H1 (cell line): ENCODE measurements at regions not wholly inside any gene's neighbourhood (a gene's known extent, or its start where the extent isn't known, plus 50 kb on each side); places are given as distances from the start of the nearest gene placed in this dataset.

Source experiments
- CTCF ChIA-PET: fragments of 300-600 bp; sonication (Branson Sonifier 250); formaldehyde crosslinking; loops from one replicate; lab custom pipeline; 2021; ENCODE audit not compliant: partially characterized antibody; lab: Charles Lee
- POLR2A ChIA-PET: fragments of 300-600 bp; sonication (Branson Sonifier 250); formaldehyde crosslinking; loops from one replicate; lab custom pipeline; 2021; ENCODE audit warnings: inconsistent platforms; ENCODE audit not compliant: partially characterized antibody; lab: Charles Lee
- DNase-seq, 2 experiments: peaks; one replicate each; pipeline versions ENCODE4 v3.0.0 to v3.0.0-alpha.2; 2010 to 2022; ENCODE audit warnings: low spot score in 2 of 2, low read depth in 1 of 2, mixed read lengths in 1 of 2
- FAIRE-seq: peaks from 2 replicates; lab custom pipeline; 2011; peaks lifted over from hg19 to GRCh38; lab: Jason Lieb, UNC
- H2AFZ ChIP-seq: 2 replicates; pipeline ENCODE4 v1.8.1; 2012; ENCODE audit warnings: low read length, inconsistent platforms
- H2AK5ac ChIP-seq: 2 replicates; pipeline ENCODE4 v1.6.1; 2013; ENCODE audit warnings: low read depth, low read length
- H2BK120ac ChIP-seq: replicated peaks from 2 replicates; pipeline ENCODE3; 2013; ENCODE audit warnings: low read depth, low read length, inconsistent platforms
- H2BK12ac ChIP-seq: 2 replicates; pipeline ENCODE4 v1.6.1; 2013; ENCODE audit warnings: low read depth, low read length
- H2BK15ac ChIP-seq: 2 replicates; pipeline ENCODE4 v1.6.1; 2013; ENCODE audit warnings: low read length
- H2BK20ac ChIP-seq: 2 replicates; pipeline ENCODE4 v1.6.1; 2013; ENCODE audit warnings: low read length
- H2BK5ac ChIP-seq: 2 replicates; pipeline ENCODE4 v1.6.1; 2013; ENCODE audit warnings: low read depth, low read length
- H3K14ac ChIP-seq: 2 replicates; pipeline ENCODE4 v1.6.1; 2013; ENCODE audit warnings: inconsistent platforms; ENCODE audit not compliant: insufficient read length
- H3K18ac ChIP-seq: 2 replicates; pipeline ENCODE4 v1.6.1; 2013; ENCODE audit warnings: low read length; ENCODE audit errors: extremely low read depth
- H3K23ac ChIP-seq: 2 replicates; pipeline ENCODE4 v1.6.1; 2013; ENCODE audit warnings: inconsistent platforms; ENCODE audit not compliant: insufficient read length
- H3K23me2 ChIP-seq: 2 replicates; pipeline ENCODE4 v1.6.1; 2013; ENCODE audit warnings: low read depth, low read length
- H3K27ac ChIP-seq: 2 replicates; pipeline ENCODE4 v1.6.1; 2011; ENCODE audit warnings: low read depth, low read length, inconsistent platforms
- H3K27me3 ChIP-seq, 4 experiments: replicated peaks in 1 of 4; 1 replicate in 1 of 4; 2 replicates in 3 of 4; pipeline versions ENCODE4 v1.6.1 to v1.8.1; 2011 to 2013; ENCODE audit warnings: low read length in 3 of 4, mild to moderate bottlenecking in 3 of 4, inconsistent platforms in 2 of 4, mixed read lengths in 2 of 4, moderate library complexity in 1 of 4; ENCODE audit not compliant: control insufficient read depth in 3 of 4, insufficient read depth in 3 of 4; ENCODE audit errors: extremely low read depth in 1 of 4
- H3K36me3 ChIP-seq, 4 experiments: 2 replicates each; pipeline versions ENCODE4 v1.6.1 to v1.8.1; 2011 to 2013; ENCODE audit warnings: mild to moderate bottlenecking in 4 of 4, low read length in 3 of 4, moderate library complexity in 2 of 4, control low read depth in 1 of 4, inconsistent platforms in 1 of 4; ENCODE audit not compliant: insufficient read depth in 4 of 4, control insufficient read depth in 2 of 4
- H3K4ac ChIP-seq: replicated peaks from 2 replicates; pipeline ENCODE3; 2013; ENCODE audit warnings: low read length, low read depth, mixed read lengths, inconsistent platforms; ENCODE audit not compliant: insufficient read length
- H3K4me1 ChIP-seq, 4 experiments: replicated peaks in 1 of 4; 1 replicate in 1 of 4; 2 replicates in 3 of 4; pipeline versions ENCODE4 v1.6.1 to v1.8.1; 2011 to 2013; ENCODE audit warnings: low read length in 3 of 4, inconsistent platforms in 2 of 4, mixed read lengths in 1 of 4; ENCODE audit not compliant: insufficient read depth in 4 of 4, control insufficient read depth in 3 of 4
- H3K4me2 ChIP-seq, 2 experiments: 2 replicates each; pipeline versions ENCODE4 v1.6.1 to v1.8.1; 2011 to 2013; ENCODE audit warnings: low read depth in 2 of 2, low read length in 2 of 2, control low read depth in 1 of 2, inconsistent platforms in 1 of 2, mild to moderate bottlenecking in 1 of 2; ENCODE audit not compliant: insufficient read depth in 1 of 2
- H3K4me3 ChIP-seq, 4 experiments: fragments of 200-600, 300-600 bp in 1 of 4; sonication (generic), shearing (Covaris generic), sonication (Bioruptor Twin) in 1 of 4; 2 replicates each; pipeline versions ENCODE4 v1.5.1 to v1.8.1; 2011 to 2016; ENCODE audit warnings: low read length in 4 of 4, low read depth in 3 of 4, control low read depth in 2 of 4, inconsistent platforms in 2 of 4, mild to moderate bottlenecking in 2 of 4, mixed read lengths in 1 of 4, moderate library complexity in 1 of 4; ENCODE audit not compliant: insufficient read depth in 2 of 4; ENCODE audit errors: extremely low read depth in 1 of 4
- H3K56ac ChIP-seq: replicated peaks from 2 replicates; pipeline ENCODE3; 2013; ENCODE audit warnings: low read depth, mild to moderate bottlenecking, mixed read lengths, low read length, inconsistent platforms; ENCODE audit not compliant: insufficient read length
- H3K79me1 ChIP-seq: 2 replicates; pipeline ENCODE4 v1.6.1; 2013; ENCODE audit warnings: low read depth, low read length, control low read depth
- H3K79me2 ChIP-seq, 2 experiments: 2 replicates each; pipeline versions ENCODE4 v1.6.1 to v1.8.1; 2012 to 2013; ENCODE audit warnings: low read length in 2 of 2, mild to moderate bottlenecking in 2 of 2, inconsistent platforms in 1 of 2; ENCODE audit not compliant: insufficient read depth in 2 of 2, control insufficient read depth in 1 of 2
- H3K9ac ChIP-seq, 4 experiments: replicated peaks in 1 of 4; 1 replicate in 1 of 4; 2 replicates in 3 of 4; pipeline versions ENCODE4 v1.6.1 to v1.8.1; 2011 to 2013; ENCODE audit warnings: low read depth in 3 of 4, low read length in 3 of 4, control low read depth in 2 of 4, mild to moderate bottlenecking in 2 of 4, moderate library complexity in 2 of 4, inconsistent platforms in 1 of 4; ENCODE audit errors: extremely low read depth in 1 of 4
- H3K9me3 ChIP-seq, 2 experiments: 2 replicates each; pipeline versions ENCODE4 v1.6.1 to v1.8.1; 2012 to 2013; ENCODE audit warnings: mild to moderate bottlenecking in 2 of 2, moderate library complexity in 2 of 2, control low read depth in 1 of 2, inconsistent platforms in 1 of 2, low read depth in 1 of 2, low read length in 1 of 2, mixed read lengths in 1 of 2; ENCODE audit not compliant: insufficient read depth in 2 of 2
- H4K20me1 ChIP-seq, 2 experiments: replicated peaks in 1 of 2; 2 replicates each; pipeline versions ENCODE3 to v1.8.1; 2011 to 2013; ENCODE audit warnings: inconsistent platforms in 2 of 2, low read length in 2 of 2, mild to moderate bottlenecking in 1 of 2; ENCODE audit not compliant: insufficient read depth in 2 of 2, control insufficient read depth in 1 of 2
- H4K5ac ChIP-seq: 2 replicates; pipeline ENCODE4 v1.6.1; 2013; ENCODE audit warnings: low read length, low read depth, mixed read lengths, inconsistent platforms; ENCODE audit not compliant: insufficient read length
- H4K8ac ChIP-seq: 2 replicates; pipeline ENCODE4 v1.8.0; 2013; ENCODE audit warnings: mild to moderate bottlenecking, moderate library complexity, low read length, inconsistent platforms; ENCODE audit not compliant: insufficient read depth; ENCODE audit errors: extremely low read depth
- H4K91ac ChIP-seq: replicated peaks from 2 replicates; pipeline ENCODE3; 2013; ENCODE audit warnings: low read length, mixed read lengths, inconsistent platforms; ENCODE audit not compliant: insufficient read length
- ATF3 ChIP-seq: IDR thresholded peaks from 2 replicates; pipeline ENCODE4 v1.6.1; 2011; ENCODE audit warnings: low read depth, mild to moderate bottlenecking, low read length; ENCODE audit not compliant: insufficient read depth
- CBX8 ChIP-seq: fragments of 300-800, 300-1000 bp; sonication (generic); IDR thresholded peaks from 2 replicates; pipeline ENCODE4 v1.7.1; 2016; ENCODE audit warnings: low read depth, low read length, borderline replicate concordance
- CHD1 ChIP-seq: IDR thresholded peaks from 2 replicates; pipeline ENCODE4 v1.6.1; 2012; ENCODE audit warnings: low read depth, low read length, improper control_type of control experiment
- CTBP2 ChIP-seq: IDR thresholded peaks from 2 replicates; pipeline ENCODE4 v1.7.0; 2011; ENCODE audit warnings: borderline replicate concordance, mild to moderate bottlenecking, moderate library complexity, mixed read lengths, low read length; ENCODE audit not compliant: insufficient read depth, insufficient read length
- MAFK ChIP-seq: IDR thresholded peaks from 2 replicates; pipeline ENCODE4 v1.6.1; 2012; ENCODE audit warnings: low read depth, mild to moderate bottlenecking, improper control_type of control experiment, low read length
- POLR2AphosphoS5 ChIP-seq: IDR thresholded peaks from 2 replicates; pipeline ENCODE4 v1.6.1; 2011; ENCODE audit warnings: low read depth, low read length
- RNF2 ChIP-seq: fragments of 200-900, 300-1000 bp; sonication (generic); IDR thresholded peaks from 2 replicates; pipeline ENCODE4 v1.7.1; 2016; ENCODE audit warnings: borderline replicate concordance, low read depth, mild to moderate bottlenecking, antibody characterized with exemption, low read length; ENCODE audit not compliant: poor library complexity, severe bottlenecking; ENCODE audit errors: missing control alignments
- SP1 ChIP-seq: IDR thresholded peaks from 2 replicates; pipeline ENCODE4 v1.6.1; 2011; ENCODE audit warnings: low read depth, low read length
- WGBS, 2 experiments: shearing (Covaris generic) in 1 of 2; methylation state at CpG; one replicate each; pipeline versions ENCODE4 v1.1.6 to v1.1.7; 2013 to 2015; ENCODE audit warnings: low lambda C conversion rate in 2 of 2, mixed read lengths in 2 of 2, inconsistent platforms in 1 of 2, low coverage in 1 of 2, missing lambda C conversion rate in 1 of 2; ENCODE audit not compliant: insufficient replicate concordance in 2 of 2, insufficient coverage in 1 of 2, insufficient read length in 1 of 2; ENCODE audit errors: extremely low coverage in 1 of 2, missing lambda C conversion rate in 1 of 2; 5-methylcytosine and 5-hydroxymethylcytosine counted together

- no peak overlapping the region for H3K14ac ChIP-seq
- H3K79me1 ChIP-seq: no peaks in the 10 kb centered on the region
- no peak overlapping the region for H3K27ac ChIP-seq
- H2BK15ac ChIP-seq: no peak overlapping the region
- H3K4me1 ChIP-seq: no peaks in the 10 kb centered on the region
- H3K4me3 ChIP-seq: no peak overlapping the region
- ChIA-PET CTCF (no interaction called here), POLR2A (no interaction called here)
- no peak overlapping the region for H2BK120ac ChIP-seq
- peaks cover 7 to 8% of the 10 kb centered on the region in 2 experiments; a peak in 2 of 4 replicates for H3K9me3 ChIP-seq
- H2AK5ac ChIP-seq: no peak overlapping the region
- no peaks in the 10 kb centered on the region for H3K27me3 ChIP-seq
- H2BK5ac ChIP-seq: no peak overlapping the region
- TF ChIP-seq POLR2AphosphoS5 (no peak), ATF3 (no peak), CBX8 (no peak), RNF2 (no peak), CHD1 (no peak), CTBP2 (no peak), SP1 (no peak), MAFK (no peak)
- no peak overlapping the region for H3K18ac ChIP-seq
- no peak overlapping the region for H2AFZ ChIP-seq
- FAIRE-seq: no peak
- 93% methylated on average over 3 of the region's 3 CpGs; no CpG with 5 or more reads in 1 of the 2 experiments for WGBS, 2 experiments
- no peak overlapping the region for H2BK12ac ChIP-seq
- no peak overlapping the region for H3K9ac ChIP-seq
- H3K36me3 ChIP-seq: no peaks in the 10 kb centered on the region; a peak in 1 of 8 replicates
- H4K8ac ChIP-seq: no peak overlapping the region
- no peak overlapping the region for H3K56ac ChIP-seq
- no peak for DNase-seq
- H3K23me2 ChIP-seq: no peaks in the 10 kb centered on the region
- no peaks in the 10 kb centered on the region for H4K20me1 ChIP-seq
- no peak overlapping the region for H2BK20ac ChIP-seq
- H4K91ac ChIP-seq: no peak overlapping the region
- H3K79me2 ChIP-seq: no peaks in the 10 kb centered on the region
- H4K5ac ChIP-seq: no peak overlapping the region
- H3K4me2 ChIP-seq: no peak overlapping the region
- no peak overlapping the region for H3K23ac ChIP-seq
- no peak overlapping the region for H3K4ac ChIP-seq
Observed at GRCh38 chr4:19982556-19982955, 269.1 kb upstream of the SLIT2 start.
